ENCODE measurements at regions not wholly inside any gene's neighbourhood (a gene's known extent, or its start where the extent isn't known, plus 50 kb on each side); places are given as distances from the start of the nearest gene placed in this dataset.
A peak's percentile ranks its signal among the peaks of the same experiment; 100 is the strongest.

GRCh38 chr14:99322731-99323599, 51.0 kb upstream of the BCL11B start:
- DNase-seq (ENCODE audit: low spot score) = peak; percentile 17

DNA sequence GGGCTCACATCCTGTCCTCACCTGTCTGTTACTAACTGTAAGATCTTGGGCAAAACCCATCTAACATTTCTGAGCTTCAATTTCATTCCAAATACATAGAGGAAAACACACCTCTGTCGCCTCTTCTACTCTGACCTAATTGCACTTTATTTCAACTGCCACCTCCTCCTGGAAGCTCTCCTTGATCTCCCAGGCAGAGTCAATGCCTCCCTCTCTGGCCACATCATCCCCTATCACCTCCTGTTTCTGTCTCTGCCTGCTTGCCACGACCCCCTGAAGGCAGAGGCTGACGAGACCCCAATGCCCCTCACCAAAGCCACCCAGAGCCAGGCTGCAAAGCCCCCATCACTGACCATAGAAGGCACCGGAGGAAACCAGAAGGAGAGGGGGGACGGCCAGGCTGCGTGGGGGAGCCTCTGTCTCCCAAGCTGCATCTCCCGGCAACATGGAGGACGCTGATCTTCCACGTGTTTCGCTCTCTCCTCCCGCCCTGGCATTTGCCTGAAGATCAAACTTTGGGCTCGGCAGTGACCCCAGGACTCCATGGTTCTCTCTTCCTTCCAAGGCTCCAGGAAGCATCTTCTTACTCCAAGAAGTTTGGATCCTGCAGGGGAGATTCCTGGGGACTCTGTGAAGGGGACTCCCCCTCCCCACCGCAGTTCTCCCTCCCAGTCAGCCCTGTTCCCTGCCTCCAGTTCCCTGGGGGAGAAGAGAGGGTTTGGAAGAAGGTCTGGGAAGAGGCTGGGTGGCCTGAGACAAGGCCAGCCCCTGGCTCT, 50.1 kb upstream of the BCL11B start:
- DNase-seq (ENCODE audit: low spot score) = peak; percentile 24
